H1 (cell line): ENCODE measurements at regions not wholly inside any gene's neighbourhood (a gene's known extent, or its start where the extent isn't known, plus 50 kb on each side); places are given as distances from the start of the nearest gene placed in this dataset.

ENCODE experiments used
- CTCF ChIA-PET: fragments of 300-600 bp; sonication (Branson Sonifier 250); formaldehyde crosslinking; loops from one replicate; lab custom pipeline; 2021; ENCODE audit not compliant: partially characterized antibody; lab: Charles Lee
- POLR2A ChIA-PET: fragments of 300-600 bp; sonication (Branson Sonifier 250); formaldehyde crosslinking; loops from one replicate; lab custom pipeline; 2021; ENCODE audit warnings: inconsistent platforms; ENCODE audit not compliant: partially characterized antibody; lab: Charles Lee
- DNase-seq, 2 experiments: peaks; one replicate each; pipeline versions ENCODE4 v3.0.0 to v3.0.0-alpha.2; 2010 to 2022; ENCODE audit warnings: low spot score in 2 of 2, low read depth in 1 of 2, mixed read lengths in 1 of 2
- FAIRE-seq: peaks from 2 replicates; lab custom pipeline; 2011; peaks lifted over from hg19 to GRCh38; lab: Jason Lieb, UNC
- H2AFZ ChIP-seq: 2 replicates; pipeline ENCODE4 v1.8.1; 2012; ENCODE audit warnings: low read length, inconsistent platforms
- H2AK5ac ChIP-seq: 2 replicates; pipeline ENCODE4 v1.6.1; 2013; ENCODE audit warnings: low read depth, low read length
- H2BK120ac ChIP-seq: replicated peaks from 2 replicates; pipeline ENCODE3; 2013; ENCODE audit warnings: low read depth, low read length, inconsistent platforms
- H2BK12ac ChIP-seq: 2 replicates; pipeline ENCODE4 v1.6.1; 2013; ENCODE audit warnings: low read depth, low read length
- H2BK15ac ChIP-seq: 2 replicates; pipeline ENCODE4 v1.6.1; 2013; ENCODE audit warnings: low read length
- H2BK20ac ChIP-seq: 2 replicates; pipeline ENCODE4 v1.6.1; 2013; ENCODE audit warnings: low read length
- H2BK5ac ChIP-seq: 2 replicates; pipeline ENCODE4 v1.6.1; 2013; ENCODE audit warnings: low read depth, low read length
- H3K14ac ChIP-seq: 2 replicates; pipeline ENCODE4 v1.6.1; 2013; ENCODE audit warnings: inconsistent platforms; ENCODE audit not compliant: insufficient read length
- H3K18ac ChIP-seq: 2 replicates; pipeline ENCODE4 v1.6.1; 2013; ENCODE audit warnings: low read length; ENCODE audit errors: extremely low read depth
- H3K23ac ChIP-seq: 2 replicates; pipeline ENCODE4 v1.6.1; 2013; ENCODE audit warnings: inconsistent platforms; ENCODE audit not compliant: insufficient read length
- H3K23me2 ChIP-seq: 2 replicates; pipeline ENCODE4 v1.6.1; 2013; ENCODE audit warnings: low read depth, low read length
- H3K27ac ChIP-seq: 2 replicates; pipeline ENCODE4 v1.6.1; 2011; ENCODE audit warnings: low read depth, low read length, inconsistent platforms
- H3K27me3 ChIP-seq, 4 experiments: replicated peaks in 1 of 4; 1 replicate in 1 of 4; 2 replicates in 3 of 4; pipeline versions ENCODE4 v1.6.1 to v1.8.1; 2011 to 2013; ENCODE audit warnings: low read length in 3 of 4, mild to moderate bottlenecking in 3 of 4, inconsistent platforms in 2 of 4, mixed read lengths in 2 of 4, moderate library complexity in 1 of 4; ENCODE audit not compliant: control insufficient read depth in 3 of 4, insufficient read depth in 3 of 4; ENCODE audit errors: extremely low read depth in 1 of 4
- H3K36me3 ChIP-seq, 4 experiments: 2 replicates each; pipeline versions ENCODE4 v1.6.1 to v1.8.1; 2011 to 2013; ENCODE audit warnings: mild to moderate bottlenecking in 4 of 4, low read length in 3 of 4, moderate library complexity in 2 of 4, control low read depth in 1 of 4, inconsistent platforms in 1 of 4; ENCODE audit not compliant: insufficient read depth in 4 of 4, control insufficient read depth in 2 of 4
- H3K4ac ChIP-seq: replicated peaks from 2 replicates; pipeline ENCODE3; 2013; ENCODE audit warnings: low read length, low read depth, mixed read lengths, inconsistent platforms; ENCODE audit not compliant: insufficient read length
- H3K4me1 ChIP-seq, 4 experiments: replicated peaks in 1 of 4; 1 replicate in 1 of 4; 2 replicates in 3 of 4; pipeline versions ENCODE4 v1.6.1 to v1.8.1; 2011 to 2013; ENCODE audit warnings: low read length in 3 of 4, inconsistent platforms in 2 of 4, mixed read lengths in 1 of 4; ENCODE audit not compliant: insufficient read depth in 4 of 4, control insufficient read depth in 3 of 4
- H3K4me2 ChIP-seq, 2 experiments: 2 replicates each; pipeline versions ENCODE4 v1.6.1 to v1.8.1; 2011 to 2013; ENCODE audit warnings: low read depth in 2 of 2, low read length in 2 of 2, control low read depth in 1 of 2, inconsistent platforms in 1 of 2, mild to moderate bottlenecking in 1 of 2; ENCODE audit not compliant: insufficient read depth in 1 of 2
- H3K4me3 ChIP-seq, 4 experiments: fragments of 200-600, 300-600 bp in 1 of 4; sonication (generic), shearing (Covaris generic), sonication (Bioruptor Twin) in 1 of 4; 2 replicates each; pipeline versions ENCODE4 v1.5.1 to v1.8.1; 2011 to 2016; ENCODE audit warnings: low read length in 4 of 4, low read depth in 3 of 4, control low read depth in 2 of 4, inconsistent platforms in 2 of 4, mild to moderate bottlenecking in 2 of 4, mixed read lengths in 1 of 4, moderate library complexity in 1 of 4; ENCODE audit not compliant: insufficient read depth in 2 of 4; ENCODE audit errors: extremely low read depth in 1 of 4
- H3K56ac ChIP-seq: replicated peaks from 2 replicates; pipeline ENCODE3; 2013; ENCODE audit warnings: low read depth, mild to moderate bottlenecking, mixed read lengths, low read length, inconsistent platforms; ENCODE audit not compliant: insufficient read length
- H3K79me1 ChIP-seq: 2 replicates; pipeline ENCODE4 v1.6.1; 2013; ENCODE audit warnings: low read depth, low read length, control low read depth
- H3K79me2 ChIP-seq, 2 experiments: 2 replicates each; pipeline versions ENCODE4 v1.6.1 to v1.8.1; 2012 to 2013; ENCODE audit warnings: low read length in 2 of 2, mild to moderate bottlenecking in 2 of 2, inconsistent platforms in 1 of 2; ENCODE audit not compliant: insufficient read depth in 2 of 2, control insufficient read depth in 1 of 2
- H3K9ac ChIP-seq, 4 experiments: replicated peaks in 1 of 4; 1 replicate in 1 of 4; 2 replicates in 3 of 4; pipeline versions ENCODE4 v1.6.1 to v1.8.1; 2011 to 2013; ENCODE audit warnings: low read depth in 3 of 4, low read length in 3 of 4, control low read depth in 2 of 4, mild to moderate bottlenecking in 2 of 4, moderate library complexity in 2 of 4, inconsistent platforms in 1 of 4; ENCODE audit errors: extremely low read depth in 1 of 4
- H3K9me3 ChIP-seq, 2 experiments: 2 replicates each; pipeline versions ENCODE4 v1.6.1 to v1.8.1; 2012 to 2013; ENCODE audit warnings: mild to moderate bottlenecking in 2 of 2, moderate library complexity in 2 of 2, control low read depth in 1 of 2, inconsistent platforms in 1 of 2, low read depth in 1 of 2, low read length in 1 of 2, mixed read lengths in 1 of 2; ENCODE audit not compliant: insufficient read depth in 2 of 2
- H4K20me1 ChIP-seq, 2 experiments: replicated peaks in 1 of 2; 2 replicates each; pipeline versions ENCODE3 to v1.8.1; 2011 to 2013; ENCODE audit warnings: inconsistent platforms in 2 of 2, low read length in 2 of 2, mild to moderate bottlenecking in 1 of 2; ENCODE audit not compliant: insufficient read depth in 2 of 2, control insufficient read depth in 1 of 2
- H4K5ac ChIP-seq: 2 replicates; pipeline ENCODE4 v1.6.1; 2013; ENCODE audit warnings: low read length, low read depth, mixed read lengths, inconsistent platforms; ENCODE audit not compliant: insufficient read length
- H4K8ac ChIP-seq: 2 replicates; pipeline ENCODE4 v1.8.0; 2013; ENCODE audit warnings: mild to moderate bottlenecking, moderate library complexity, low read length, inconsistent platforms; ENCODE audit not compliant: insufficient read depth; ENCODE audit errors: extremely low read depth
- H4K91ac ChIP-seq: replicated peaks from 2 replicates; pipeline ENCODE3; 2013; ENCODE audit warnings: low read length, mixed read lengths, inconsistent platforms; ENCODE audit not compliant: insufficient read length
- CHD1 ChIP-seq: IDR thresholded peaks from 2 replicates; pipeline ENCODE4 v1.6.1; 2012; ENCODE audit warnings: low read depth, low read length, improper control_type of control experiment
- CTCF ChIP-seq, 3 experiments: IDR thresholded peaks; 1 replicate in 2 of 3; 2 replicates in 1 of 3; pipeline versions ENCODE4 v1.5.1 to v1.6.1; 2011; ENCODE audit warnings: low read length in 3 of 3, mild to moderate bottlenecking in 3 of 3, inconsistent platforms in 2 of 3, low read depth in 1 of 3, moderate library complexity in 1 of 3; ENCODE audit not compliant: insufficient read depth in 1 of 3; ENCODE audit errors: control extremely low read depth in 1 of 3
- SIX5 ChIP-seq: IDR thresholded peaks from 2 replicates; pipeline ENCODE4 v1.6.1; 2011; ENCODE audit warnings: mild to moderate bottlenecking, low read depth, low read length
- WGBS, 2 experiments: shearing (Covaris generic) in 1 of 2; methylation state at CpG; one replicate each; pipeline versions ENCODE4 v1.1.6 to v1.1.7; 2013 to 2015; ENCODE audit warnings: low lambda C conversion rate in 2 of 2, mixed read lengths in 2 of 2, inconsistent platforms in 1 of 2, low coverage in 1 of 2, missing lambda C conversion rate in 1 of 2; ENCODE audit not compliant: insufficient replicate concordance in 2 of 2, insufficient coverage in 1 of 2, insufficient read length in 1 of 2; ENCODE audit errors: extremely low coverage in 1 of 2, missing lambda C conversion rate in 1 of 2; 5-methylcytosine and 5-hydroxymethylcytosine counted together

GRCh38 chr13:71285700-71286099, 581.3 kb downstream of the DACH1 start:
- Histone ChIP-seq H3K79me2 (no peaks in the 10 kb centered on the region), H3K23ac (no peak overlapping the region), H3K9ac (no peak overlapping the region), H3K23me2 (no peaks in the 10 kb centered on the region), H2BK12ac (no peak overlapping the region), H4K20me1 (no peaks in the 10 kb centered on the region), H2AFZ (no peak overlapping the region), H3K56ac (no peak overlapping the region), H3K4ac (no peak overlapping the region), H3K9me3 (no peaks in the 10 kb centered on the region), H4K5ac (no peak overlapping the region), H3K4me3 (no peak overlapping the region), H2BK120ac (no peak overlapping the region), H4K8ac (no peak overlapping the region), H4K91ac (no peak overlapping the region), H3K36me3 (no peaks in the 10 kb centered on the region), H2BK15ac (no peak overlapping the region), H2AK5ac (no peak overlapping the region), H3K27me3 (no peaks in the 10 kb centered on the region), H3K4me1 (no peaks in the 10 kb centered on the region), H3K18ac (no peak overlapping the region), H3K4me2 (no peak overlapping the region), H3K14ac (no peak overlapping the region), H2BK20ac (no peak overlapping the region), H3K27ac (no peak overlapping the region), H2BK5ac (no peak overlapping the region), H3K79me1 (no peaks in the 10 kb centered on the region)
- FAIRE-seq: no peak
- CTCF ChIA-PET: interaction anchor here (0.6 to 1.7 kb wide), 6 partner anchors 10 to 1159 kb away, joined by 3 to 9 read pairs (median 3); no protein-coding TSS in a partner anchor
- WGBS, 2 experiments: 86% methylated on average over 1 of the region's 1 CpG; no CpG with 5 or more reads in 1 of the 2 experiments
- POLR2A ChIA-PET: no interaction called here
- no peak for DNase-seq
- TF ChIP-seq CHD1 (no peak), CTCF (IDR thresholded peaks at IDR 0.05; ENCODE audit: control extremely low read depth in 1 of 3, insufficient read depth in 1 of 3, low read depth in 1 of 3, low read length in 3 of 3) (peak in 1 of 3 experiments; percentile 7; a peak in 1 of 4 replicates), SIX5 (no peak)
